Activated CD8-positive, alpha-beta T cell treated with anti-CD3 and anti-CD28 coated beads, Interleukin-2, amount 10 ng/mL, durations not matched to agents 7 days and 5 days (primary cell): ENCODE measurements at regions not wholly inside any gene's neighbourhood (a gene's known extent, or its start where the extent isn't known, plus 50 kb on each side); places are given as distances from the start of the nearest gene placed in this dataset.

Experiments
- ATAC-seq: fragments of 150-1000 bp; cut with Tn5 transposase; one replicate; pipeline ENCODE4 v1.10.0; 2021; ENCODE audit warnings: moderate library complexity
- CTCF ChIA-PET: fragments of 350-600 bp; sonication (Branson Sonifier 250); formaldehyde crosslinking; loops from one replicate; lab custom pipeline; 2021; ENCODE audit warnings: antibody characterized with exemption; lab: Charles Lee
- POLR2A ChIA-PET: fragments of 350-600 bp; sonication (Branson Sonifier 250); formaldehyde crosslinking; loops from one replicate; lab custom pipeline; 2021; ENCODE audit warnings: antibody characterized with exemption; lab: Charles Lee
- DNase-seq: peaks from one replicate; pipeline ENCODE4 v3.0.0-alpha.2; 2020
- H3K27ac Mint-ChIP-seq: one replicate; pipeline ENCODE4 v1.8.0; 2021; ENCODE audit warnings: mild to moderate bottlenecking, mixed read lengths
- H3K27me3 Mint-ChIP-seq: one replicate; pipeline ENCODE4 v1.8.0; 2021; ENCODE audit warnings: low read depth, mixed read lengths
- H3K36me3 Mint-ChIP-seq: one replicate; pipeline ENCODE4 v1.8.0; 2021; ENCODE audit warnings: low read depth, mixed read lengths
- H3K4me1 Mint-ChIP-seq: one replicate; pipeline ENCODE4 v1.8.0; 2021; ENCODE audit warnings: low read depth, mixed read lengths
- H3K4me3 Mint-ChIP-seq: one replicate; pipeline ENCODE4 v1.8.0; 2021; ENCODE audit warnings: mild to moderate bottlenecking, mixed read lengths
- H3K9me3 Mint-ChIP-seq: one replicate; pipeline ENCODE4 v1.8.0; 2022; ENCODE audit warnings: mixed read lengths; ENCODE audit not compliant: insufficient read depth

DNA sequence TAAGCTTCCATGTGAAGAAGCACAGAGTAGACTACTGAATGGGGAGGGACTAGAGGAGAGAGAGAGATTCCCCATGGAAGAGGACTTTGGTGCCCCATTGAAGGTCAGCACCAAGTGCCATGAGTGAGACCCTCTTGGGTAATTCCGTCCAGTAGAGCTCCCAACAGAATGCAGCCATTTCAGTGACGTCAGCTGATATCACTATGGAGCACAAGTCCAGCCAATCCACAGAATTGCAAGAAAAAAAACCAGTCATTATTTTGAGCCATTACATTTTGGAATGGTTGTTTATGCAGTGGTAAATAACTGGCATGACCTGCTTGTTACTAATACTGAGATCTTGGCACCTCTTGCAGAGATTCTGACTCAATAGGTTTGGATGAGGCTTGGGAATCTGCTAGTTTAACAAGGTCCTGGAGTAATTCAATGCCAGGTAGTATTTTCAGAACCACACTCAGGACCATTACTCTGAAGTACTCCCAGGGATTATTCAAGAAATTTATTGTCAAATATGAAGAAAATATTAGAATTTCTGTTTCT is 52.6 kb upstream of the SP8 start:
- H3K27ac Mint-ChIP-seq: no peak overlapping the region
- no peaks in the 10 kb centered on the region for H3K27me3 Mint-ChIP-seq
- CTCF ChIA-PET: no interaction called here
- ATAC-seq: no peak
- H3K36me3 Mint-ChIP-seq: no peaks in the 10 kb centered on the region
- H3K4me1 Mint-ChIP-seq: no peaks in the 10 kb centered on the region
- POLR2A ChIA-PET: no interaction called here
- no peak for DNase-seq
- no peaks in the 10 kb centered on the region for H3K9me3 Mint-ChIP-seq
- H3K4me3 Mint-ChIP-seq: no peak overlapping the region

DNA sequence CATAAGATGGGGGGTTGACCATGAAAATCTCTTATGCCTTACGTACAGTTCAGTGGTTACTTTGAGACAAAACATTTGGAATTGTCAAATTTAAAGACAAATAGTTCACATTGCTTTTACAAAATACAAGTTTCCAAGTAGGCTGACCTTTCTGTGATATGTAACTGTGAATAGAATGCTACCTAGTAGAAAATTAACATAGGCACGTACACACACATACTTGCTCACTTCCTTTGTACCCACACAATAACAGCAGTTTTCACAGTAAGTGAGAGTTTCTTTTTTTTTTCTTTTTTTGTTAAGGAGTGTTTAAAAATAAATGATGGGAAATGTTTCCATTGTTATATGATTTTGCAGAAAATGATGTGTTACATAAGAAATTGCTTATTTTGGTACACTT is 53.3 kb upstream of the SP8 start:
- Mint-ChIP-seq H3K27ac (no peak overlapping the region), H3K27me3 (no peaks in the 10 kb centered on the region), H3K36me3 (no peaks in the 10 kb centered on the region), H3K9me3 (no peaks in the 10 kb centered on the region), H3K4me3 (no peak overlapping the region), H3K4me1 (no peaks in the 10 kb centered on the region)
- ATAC-seq (no peak), DNase-seq (no peak)
- CTCF ChIA-PET: no interaction called here
- POLR2A ChIA-PET: no interaction called here

DNA sequence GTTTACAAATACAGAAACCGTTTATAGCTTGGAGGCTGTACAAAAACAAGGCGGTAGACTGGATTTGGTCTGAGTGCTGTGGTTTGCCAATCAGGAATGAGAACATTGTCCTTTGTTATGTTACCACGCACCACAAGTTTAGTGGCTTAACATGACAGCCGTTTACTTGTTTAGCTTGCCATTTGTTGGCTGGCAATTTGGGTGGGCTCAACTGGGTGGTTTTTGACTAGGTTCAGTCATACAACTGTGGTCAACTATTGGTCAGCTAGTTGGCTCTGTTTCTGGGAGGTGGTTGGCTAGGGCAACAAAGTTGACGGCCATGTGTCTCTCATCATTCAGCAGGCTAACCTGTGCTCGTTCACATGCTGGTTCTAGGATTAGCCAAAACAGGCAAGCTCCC is 60.1 kb upstream of the SP8 start:
- H3K27me3 Mint-ChIP-seq: no peaks in the 10 kb centered on the region
- H3K9me3 Mint-ChIP-seq: no peaks in the 10 kb centered on the region
- no peak for ATAC-seq
- POLR2A ChIA-PET: no interaction called here
- H3K4me3 Mint-ChIP-seq: no peak overlapping the region
- DNase-seq: no peak
- no peak overlapping the region for H3K27ac Mint-ChIP-seq
- no peaks in the 10 kb centered on the region for H3K4me1 Mint-ChIP-seq
- no peaks in the 10 kb centered on the region for H3K36me3 Mint-ChIP-seq
- CTCF ChIA-PET: no interaction called here

DNA sequence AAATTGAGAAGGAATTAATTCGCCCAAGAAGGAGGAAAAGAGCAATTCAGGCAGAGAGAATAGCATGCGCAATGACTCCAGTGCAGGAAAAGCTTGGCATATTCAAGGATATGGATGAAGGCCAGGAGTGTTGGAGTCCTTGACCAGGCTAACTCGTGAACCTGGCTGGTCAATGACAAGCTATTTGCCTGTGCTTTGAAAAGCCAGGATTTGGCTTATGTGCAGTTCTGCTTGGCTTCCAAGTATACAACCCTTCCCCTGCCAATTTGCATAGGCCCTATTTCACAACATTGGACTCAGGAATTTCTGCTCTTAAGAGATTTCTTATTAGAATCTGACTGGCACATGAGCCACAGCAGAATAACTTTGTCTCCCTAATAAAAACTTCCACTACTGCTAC is 72.3 kb upstream of the SP8 start:
- DNase-seq: no peak
- Mint-ChIP-seq H3K4me1 (no peaks in the 10 kb centered on the region), H3K36me3 (no peaks in the 10 kb centered on the region), H3K4me3 (no peak overlapping the region), H3K27ac (no peak overlapping the region), H3K27me3 (no peaks in the 10 kb centered on the region), H3K9me3 (no peaks in the 10 kb centered on the region)
- CTCF ChIA-PET: no interaction called here
- POLR2A ChIA-PET: no interaction called here
- no peak for ATAC-seq

DNA sequence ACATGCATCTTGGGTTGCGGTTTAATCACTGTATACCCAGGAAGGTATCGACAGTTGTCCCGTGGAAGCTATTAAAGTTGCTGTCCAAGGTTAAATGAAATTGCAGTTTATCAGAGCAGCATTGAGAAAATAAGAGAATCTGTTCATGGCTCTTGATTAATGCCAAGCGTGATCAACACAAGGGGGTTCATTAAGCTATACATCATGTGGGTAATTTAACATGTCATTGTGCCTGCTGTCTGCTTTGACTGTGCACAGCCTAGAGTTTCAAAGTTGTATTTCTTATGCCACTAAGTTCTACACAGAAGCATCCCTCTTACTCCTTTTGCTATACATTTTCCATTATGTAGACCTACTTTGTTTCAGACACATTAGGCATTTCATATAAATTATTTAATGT is 74.8 kb upstream of the SP8 start:
- POLR2A ChIA-PET: no interaction called here
- CTCF ChIA-PET: no interaction called here
- no peaks in the 10 kb centered on the region for H3K36me3 Mint-ChIP-seq

DNA sequence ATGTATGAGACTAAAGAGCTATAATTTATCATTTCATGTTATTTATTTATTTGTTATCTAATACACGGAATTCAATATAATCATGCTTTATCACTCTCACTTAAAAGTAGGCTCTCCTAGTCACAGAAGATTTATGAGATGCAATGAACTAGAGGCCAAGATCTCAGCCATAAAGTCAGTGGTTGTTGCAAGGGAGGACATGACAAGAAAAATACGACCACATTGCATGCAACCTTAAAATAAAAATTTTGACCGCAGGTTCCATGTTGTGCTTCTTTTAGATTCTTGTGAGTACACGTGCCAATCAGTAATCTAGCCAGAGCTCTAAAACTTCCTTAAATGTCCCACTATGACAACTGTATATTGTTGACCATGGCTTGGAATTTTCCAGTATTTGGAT is 75.9 kb upstream of the SP8 start:
- Mint-ChIP-seq H3K27ac (no peak overlapping the region), H3K27me3 (no peaks in the 10 kb centered on the region), H3K36me3 (no peaks in the 10 kb centered on the region), H3K9me3 (no peaks in the 10 kb centered on the region), H3K4me3 (no peak overlapping the region), H3K4me1 (no peaks in the 10 kb centered on the region)
- DNase-seq (no peak), ATAC-seq (no peak)
- ChIA-PET POLR2A (no interaction called here), CTCF (no interaction called here)

More for the DNA sequence above, 74.8 kb upstream of the SP8 start:
- Mint-ChIP-seq H3K9me3 (no peaks in the 10 kb centered on the region), H3K27me3 (no peaks in the 10 kb centered on the region), H3K27ac (no peak overlapping the region), H3K4me1 (no peaks in the 10 kb centered on the region), H3K4me3 (no peak overlapping the region)
- DNase-seq: no peak
- ATAC-seq: no peak

DNA sequence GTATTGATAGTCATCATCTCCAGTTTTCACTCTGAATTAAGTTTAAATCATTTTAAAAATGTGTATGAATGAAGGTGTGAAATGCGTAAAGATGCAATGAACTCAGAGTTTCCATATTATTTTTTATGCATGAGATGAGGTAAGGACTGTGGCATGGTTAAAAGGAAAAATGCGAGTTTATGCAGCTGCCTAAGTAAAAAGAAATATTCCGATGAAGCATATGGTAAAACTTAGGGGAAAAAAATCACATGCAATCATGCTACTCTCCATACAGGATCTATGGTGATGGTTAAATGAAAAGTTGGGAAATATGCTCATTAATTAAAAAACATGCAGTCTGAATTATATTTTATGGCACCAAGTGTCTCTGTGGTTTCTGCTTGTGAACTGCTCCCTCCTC is 77.5 kb upstream of the SP8 start:
- DNase-seq (no peak), ATAC-seq (no peak)
- Mint-ChIP-seq H3K36me3 (no peaks in the 10 kb centered on the region), H3K4me3 (no peak overlapping the region), H3K9me3 (no peaks in the 10 kb centered on the region), H3K27me3 (no peaks in the 10 kb centered on the region), H3K4me1 (no peaks in the 10 kb centered on the region), H3K27ac (no peak overlapping the region)
- ChIA-PET POLR2A (no interaction called here), CTCF (no interaction called here)

DNA sequence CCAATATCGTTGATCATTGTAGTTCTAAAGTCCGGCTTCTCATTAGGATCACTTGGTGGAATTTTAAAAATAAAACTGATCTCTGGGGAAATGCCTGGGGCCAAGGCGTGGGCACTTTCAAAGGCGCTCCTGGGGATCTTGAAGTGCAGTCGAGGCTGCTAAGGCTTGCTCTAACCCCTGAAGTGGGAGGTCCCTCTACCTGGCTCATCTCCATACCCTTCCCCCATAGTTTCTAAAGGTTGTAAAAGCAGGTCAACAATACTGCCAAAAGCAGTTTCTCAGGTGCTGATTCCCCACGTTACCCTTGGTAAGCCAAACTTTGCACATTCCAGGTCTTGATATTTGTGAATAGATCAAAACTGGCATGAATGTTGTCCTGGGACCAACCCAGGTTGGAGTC is 79.0 kb upstream of the SP8 start:
- no peaks in the 10 kb centered on the region for H3K9me3 Mint-ChIP-seq
- no peak overlapping the region for H3K27ac Mint-ChIP-seq
- no peak for ATAC-seq
- CTCF ChIA-PET: no interaction called here
- POLR2A ChIA-PET: no interaction called here
- H3K27me3 Mint-ChIP-seq: no peaks in the 10 kb centered on the region
- H3K36me3 Mint-ChIP-seq: no peaks in the 10 kb centered on the region
- no peaks in the 10 kb centered on the region for H3K4me1 Mint-ChIP-seq
- DNase-seq: no peak
- no peak overlapping the region for H3K4me3 Mint-ChIP-seq

DNA sequence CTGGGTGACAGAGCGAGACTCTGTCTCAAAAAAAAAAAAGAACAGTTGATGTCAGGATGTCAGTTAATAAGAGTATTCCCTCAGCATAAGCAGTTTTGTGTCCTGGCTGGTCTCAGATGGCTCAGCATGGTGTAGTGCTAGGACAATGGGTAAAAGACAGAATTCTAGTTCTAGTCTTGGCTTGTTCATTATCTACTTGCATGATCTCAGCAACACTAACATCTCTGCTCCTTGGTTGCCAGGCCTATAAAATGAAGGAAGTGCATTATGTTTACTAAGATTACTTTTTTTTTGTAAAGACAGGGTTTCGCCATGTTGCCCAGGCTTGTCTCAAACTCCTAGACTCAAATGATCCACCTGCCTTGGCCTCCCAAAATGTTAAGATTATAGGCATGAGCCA is 84.3 kb upstream of the SP8 start:
- H3K27ac Mint-ChIP-seq: no peak overlapping the region
- H3K9me3 Mint-ChIP-seq: no peaks in the 10 kb centered on the region
- H3K27me3 Mint-ChIP-seq: no peaks in the 10 kb centered on the region
- H3K36me3 Mint-ChIP-seq: no peaks in the 10 kb centered on the region
- CTCF ChIA-PET: no interaction called here
- ATAC-seq: no peak
- H3K4me3 Mint-ChIP-seq: no peak overlapping the region
- no peaks in the 10 kb centered on the region for H3K4me1 Mint-ChIP-seq
- no peak for DNase-seq
- POLR2A ChIA-PET: no interaction called here

DNA sequence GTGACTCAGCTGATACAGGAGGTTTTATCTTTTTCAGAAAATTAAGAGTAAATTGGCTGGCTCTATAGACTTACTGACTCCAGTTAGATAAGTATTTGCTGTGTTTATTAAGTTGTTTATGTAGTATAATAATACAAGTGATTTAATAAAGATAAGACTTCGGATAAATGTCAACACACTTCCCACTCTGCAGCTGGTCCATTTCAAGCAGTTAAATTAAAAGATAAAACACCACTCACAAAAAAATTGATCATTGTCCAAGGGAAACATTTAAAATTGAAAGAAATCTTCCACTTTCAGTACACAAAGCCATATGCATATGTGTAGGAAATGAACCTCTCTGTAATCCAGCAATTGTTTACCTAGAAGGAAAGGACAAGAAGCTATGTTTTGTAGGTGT is 106.1 kb upstream of the SP8 start:
- ATAC-seq (no peak), DNase-seq (no peak)
- Mint-ChIP-seq H3K27ac (no peak overlapping the region), H3K27me3 (no peaks in the 10 kb centered on the region), H3K4me1 (no peaks in the 10 kb centered on the region), H3K4me3 (no peak overlapping the region), H3K36me3 (no peaks in the 10 kb centered on the region), H3K9me3 (no peaks in the 10 kb centered on the region)
- ChIA-PET CTCF (no interaction called here), POLR2A (no interaction called here)

DNA sequence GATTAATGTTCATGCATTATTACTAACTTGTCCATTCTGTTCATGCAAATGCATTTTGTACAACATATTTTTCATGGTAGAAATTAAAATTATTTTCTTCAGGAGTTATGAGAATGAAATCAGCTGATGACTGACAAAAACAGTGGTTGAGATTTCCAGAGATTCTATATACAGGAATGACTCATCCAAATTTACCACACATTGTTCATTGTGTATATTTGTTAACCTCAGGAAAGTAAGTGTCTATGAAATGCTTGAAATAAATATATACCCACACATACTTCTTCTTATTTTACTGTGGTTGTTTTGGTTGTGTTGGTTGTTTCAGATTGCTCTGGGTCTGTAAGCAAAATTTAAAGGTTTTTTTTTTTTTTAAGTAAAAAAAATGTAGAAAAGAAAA is 108.1 kb upstream of the SP8 start:
- POLR2A ChIA-PET: no interaction called here
- H3K4me3 Mint-ChIP-seq: no peak overlapping the region
- no peak overlapping the region for H3K27ac Mint-ChIP-seq
- DNase-seq: no peak
- no peaks in the 10 kb centered on the region for H3K36me3 Mint-ChIP-seq
- CTCF ChIA-PET: no interaction called here
- no peaks in the 10 kb centered on the region for H3K27me3 Mint-ChIP-seq
- no peak for ATAC-seq
- no peaks in the 10 kb centered on the region for H3K4me1 Mint-ChIP-seq
- no peaks in the 10 kb centered on the region for H3K9me3 Mint-ChIP-seq

DNA sequence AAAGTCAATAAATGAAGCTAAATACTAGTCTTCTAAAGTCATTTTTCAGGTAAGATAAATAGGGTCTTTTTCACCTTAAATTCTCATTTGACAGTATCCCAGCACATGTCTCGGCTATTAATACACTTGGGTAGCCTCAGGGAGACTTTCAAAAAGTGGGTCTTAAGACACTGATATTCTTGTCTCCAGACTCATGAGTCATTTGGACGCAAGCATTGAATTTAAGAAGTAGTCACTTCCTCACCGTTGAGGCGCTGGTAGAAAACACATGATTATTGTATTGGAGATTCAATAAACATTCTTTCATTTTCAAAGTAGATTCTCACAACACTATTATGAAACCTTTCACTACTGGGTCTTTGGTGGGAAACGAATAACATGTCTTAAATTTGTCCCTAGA is 108.9 kb upstream of the SP8 start:
- no peak for DNase-seq
- ChIA-PET CTCF (no interaction called here), POLR2A (no interaction called here)
- no peaks in the 10 kb centered on the region for H3K36me3 Mint-ChIP-seq
- H3K27ac Mint-ChIP-seq: no peak overlapping the region
- H3K4me1 Mint-ChIP-seq: no peaks in the 10 kb centered on the region
- ATAC-seq: no peak
- H3K27me3 Mint-ChIP-seq: no peaks in the 10 kb centered on the region
- no peaks in the 10 kb centered on the region for H3K9me3 Mint-ChIP-seq
- no peak overlapping the region for H3K4me3 Mint-ChIP-seq

DNA sequence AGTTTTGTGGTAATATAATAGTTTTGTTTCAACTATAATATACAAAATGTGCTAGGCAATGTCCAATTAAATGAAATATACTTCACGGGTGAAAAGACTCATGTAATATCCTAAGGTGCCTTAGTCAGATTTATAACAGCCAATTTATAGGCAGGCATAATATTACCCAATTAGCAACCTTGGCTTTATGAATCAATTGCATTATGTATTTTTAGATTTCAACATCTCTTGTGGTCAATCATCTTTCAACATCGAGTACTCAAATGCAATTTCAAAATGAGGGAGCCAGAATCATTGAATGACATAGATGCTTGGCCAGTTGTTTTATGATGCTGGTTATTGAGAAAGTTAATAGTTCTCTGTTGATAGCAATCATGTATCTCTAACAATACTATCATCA is 110.3 kb upstream of the SP8 start:
- no peaks in the 10 kb centered on the region for H3K36me3 Mint-ChIP-seq
- ATAC-seq (no peak), DNase-seq (no peak)

More for the DNA sequence above, 110.3 kb upstream of the SP8 start:
- no peaks in the 10 kb centered on the region for H3K27me3 Mint-ChIP-seq
- no peaks in the 10 kb centered on the region for H3K4me1 Mint-ChIP-seq
- CTCF ChIA-PET: no interaction called here
- no peaks in the 10 kb centered on the region for H3K9me3 Mint-ChIP-seq
- POLR2A ChIA-PET: no interaction called here
- no peak overlapping the region for H3K4me3 Mint-ChIP-seq
- no peak overlapping the region for H3K27ac Mint-ChIP-seq
